ENCODE measurements at regions not wholly inside any gene's neighbourhood (a gene's known extent, or its start where the extent isn't known, plus 50 kb on each side); places are given as distances from the start of the nearest gene placed in this dataset.

DNA sequence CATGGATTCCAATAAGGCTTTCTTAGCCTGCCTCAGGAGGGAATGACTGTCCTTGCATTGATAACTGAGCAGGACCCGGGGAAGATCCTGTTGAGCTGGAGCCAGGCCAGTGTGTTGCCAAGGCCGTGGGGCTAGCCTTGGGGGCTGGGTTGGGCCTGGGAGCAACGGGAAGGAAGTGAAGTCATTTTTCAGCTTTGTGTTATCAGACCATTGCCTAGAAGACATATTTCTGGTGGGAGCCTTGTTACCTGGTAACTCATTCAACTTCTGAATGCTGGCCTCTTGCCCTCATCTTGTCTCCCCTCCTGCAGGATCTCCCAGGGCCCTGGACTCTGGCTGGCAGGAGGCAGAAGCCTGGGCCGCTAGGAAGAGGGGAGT lies 92.7 kb upstream of the MGAT5 start:
- TF ChIP-seq, protein P1, sequence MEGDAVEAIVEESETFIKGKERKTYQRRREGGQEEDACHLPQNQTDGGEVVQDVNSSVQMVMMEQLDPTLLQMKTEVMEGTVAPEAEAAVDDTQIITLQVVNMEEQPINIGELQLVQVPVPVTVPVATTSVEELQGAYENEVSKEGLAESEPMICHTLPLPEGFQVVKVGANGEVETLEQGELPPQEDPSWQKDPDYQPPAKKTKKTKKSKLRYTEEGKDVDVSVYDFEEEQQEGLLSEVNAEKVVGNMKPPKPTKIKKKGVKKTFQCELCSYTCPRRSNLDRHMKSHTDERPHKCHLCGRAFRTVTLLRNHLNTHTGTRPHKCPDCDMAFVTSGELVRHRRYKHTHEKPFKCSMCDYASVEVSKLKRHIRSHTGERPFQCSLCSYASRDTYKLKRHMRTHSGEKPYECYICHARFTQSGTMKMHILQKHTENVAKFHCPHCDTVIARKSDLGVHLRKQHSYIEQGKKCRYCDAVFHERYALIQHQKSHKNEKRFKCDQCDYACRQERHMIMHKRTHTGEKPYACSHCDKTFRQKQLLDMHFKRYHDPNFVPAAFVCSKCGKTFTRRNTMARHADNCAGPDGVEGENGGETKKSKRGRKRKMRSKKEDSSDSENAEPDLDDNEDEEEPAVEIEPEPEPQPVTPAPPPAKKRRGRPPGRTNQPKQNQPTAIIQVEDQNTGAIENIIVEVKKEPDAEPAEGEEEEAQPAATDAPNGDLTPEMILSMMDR (IDR thresholded peaks at IDR 0.05): no peak
- TF ChIP-seq SMC3 (IDR thresholded peaks at IDR 0.05; ENCODE audit: low read depth, low read length) (no peak), EP300 (IDR thresholded peaks at IDR 0.05; ENCODE audit: borderline replicate concordance in 1 of 2, low read depth in 1 of 2, low read length in 1 of 2) (no peak)
- TF ChIP-seq, protein P2, sequence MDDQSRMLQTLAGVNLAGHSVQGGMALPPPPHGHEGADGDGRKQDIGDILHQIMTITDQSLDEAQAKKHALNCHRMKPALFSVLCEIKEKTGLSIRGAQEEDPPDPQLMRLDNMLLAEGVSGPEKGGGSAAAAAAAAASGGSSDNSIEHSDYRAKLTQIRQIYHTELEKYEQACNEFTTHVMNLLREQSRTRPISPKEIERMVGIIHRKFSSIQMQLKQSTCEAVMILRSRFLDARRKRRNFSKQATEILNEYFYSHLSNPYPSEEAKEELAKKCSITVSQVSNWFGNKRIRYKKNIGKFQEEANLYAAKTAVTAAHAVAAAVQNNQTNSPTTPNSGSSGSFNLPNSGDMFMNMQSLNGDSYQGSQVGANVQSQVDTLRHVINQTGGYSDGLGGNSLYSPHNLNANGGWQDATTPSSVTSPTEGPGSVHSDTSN (IDR thresholded peaks at IDR 0.05): no peak
